GM23338 (cell line): ENCODE measurements at regions not wholly inside any gene's neighbourhood (a gene's known extent, or its start where the extent isn't known, plus 50 kb on each side); places are given as distances from the start of the nearest gene placed in this dataset.

ENCODE experiments used
- CREB1 ChIP-seq: fragments of 250-450 bp; sonication (Bioruptor Pico); IDR thresholded peaks from 2 replicates; pipeline ENCODE4 v1.5.0; 2020; ENCODE audit warnings: low read depth, mild to moderate bottlenecking, moderate library complexity
- CTCF ChIP-seq, 2 experiments: fragments of 200-600 bp in 1 of 2; sonication (generic) in 1 of 2; conservative IDR thresholded peaks; 2 replicates each; pipeline versions ENCODE4 v1.5.1 to v1.6.1; 2016 to 2017; ENCODE audit warnings: antibody characterized with exemption in 2 of 2, low read depth in 2 of 2, mild to moderate bottlenecking in 2 of 2, moderate library complexity in 1 of 2
- ETS1 ChIP-seq: IDR thresholded peaks from 2 replicates; pipeline ENCODE4 v1.6.1; 2016; ENCODE audit warnings: antibody characterized with exemption
- EZH2 ChIP-seq: fragments of 200-600 bp; sonication (generic); IDR thresholded peaks from one replicate; pipeline ENCODE4 v1.8.0; 2017; ENCODE audit warnings: antibody characterized with exemption, mild to moderate bottlenecking, low read depth; ENCODE audit not compliant: unreplicated experiment
- EZH2phosphoT487 ChIP-seq: fragments of 200-600 bp; sonication (generic); IDR thresholded peaks from one replicate; pipeline ENCODE4 v1.8.1; 2018; ENCODE audit warnings: antibody characterized with exemption; ENCODE audit not compliant: unreplicated experiment
- JUNB ChIP-seq: IDR thresholded peaks from one replicate; pipeline ENCODE4 v1.6.1; 2016; ENCODE audit warnings: antibody characterized with exemption; ENCODE audit not compliant: unreplicated experiment
- NANOG ChIP-seq: IDR thresholded peaks from 2 replicates; pipeline ENCODE4 v1.6.1; 2016; ENCODE audit warnings: antibody characterized with exemption, borderline replicate concordance
- POLR2AphosphoS5 ChIP-seq: IDR thresholded peaks from 2 replicates; pipeline ENCODE4 v1.6.1; 2016; ENCODE audit warnings: antibody characterized with exemption, low read depth
- REST ChIP-seq: IDR thresholded peaks from one replicate; pipeline ENCODE4 v1.6.1; 2018; ENCODE audit warnings: antibody characterized with exemption; ENCODE audit not compliant: unreplicated experiment
- STAT1 ChIP-seq: IDR thresholded peaks from one replicate; pipeline ENCODE4 v1.6.1; 2016; ENCODE audit warnings: antibody characterized with exemption; ENCODE audit not compliant: unreplicated experiment
- ZNF114 ChIP-seq: fragments of 250-450 bp; sonication (Bioruptor Pico); IDR thresholded peaks from 2 replicates; pipeline ENCODE4 v1.5.0; 2020; ENCODE audit warnings: mild to moderate bottlenecking, moderate library complexity
- ZNF331 ChIP-seq: fragments of 250-450 bp; sonication (Bioruptor Pico); IDR thresholded peaks from 2 replicates; pipeline ENCODE4 v1.5.0; 2020; ENCODE audit warnings: low read depth, mild to moderate bottlenecking, moderate library complexity

DNA sequence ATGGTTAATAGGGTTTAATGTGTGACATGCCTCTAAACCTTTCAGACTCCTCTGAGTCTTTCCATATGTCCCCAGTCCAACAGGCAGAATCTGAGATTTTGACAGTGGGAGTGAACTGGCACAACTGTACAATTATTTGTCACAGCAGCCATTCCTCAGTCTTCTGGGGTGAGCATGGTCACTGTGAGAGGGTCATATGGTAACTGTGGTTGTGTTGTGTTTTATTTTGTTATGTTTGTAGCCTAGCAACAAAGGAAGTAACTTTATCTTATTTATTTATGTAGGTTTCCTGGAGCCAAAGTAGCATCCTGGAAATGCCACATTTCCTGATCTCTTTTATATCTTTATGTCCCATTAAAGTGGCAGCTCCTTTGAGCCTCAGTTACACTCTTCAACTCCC is 1067.9 kb downstream of the TTLL7 start:
- TF ChIP-seq CTCF (conservative IDR thresholded peaks at IDR 0.05; ENCODE audit: low read depth in 2 of 2) (no peak), ZNF114 (no peak), NANOG (no peak), ETS1 (no peak), EZH2 (no peak), POLR2AphosphoS5 (no peak), JUNB (no peak), REST (no peak), EZH2phosphoT487 (no peak), ZNF331 (no peak), CREB1 (CRISPR knock-in tag) (no peak), STAT1 (no peak)
